Activated CD4-positive, alpha-beta T cell treated with anti-CD3 and anti-CD28 coated beads, Interleukin-2, amount 50 U/mL, for 16 hours (primary cell): ENCODE measurements at regions not wholly inside any gene's neighbourhood (a gene's known extent, or its start where the extent isn't known, plus 50 kb on each side); places are given as distances from the start of the nearest gene placed in this dataset.
"Not testable (repeated sequence)": the region's sequence is repeated elsewhere in the genome, so short reads cannot be mapped to it uniquely, and the experiment has no call there.

Experiments used
- DNase-seq: peaks from one replicate; pipeline ENCODE4 v3.0.0-alpha.2; 2020

- DNase-seq: no peak
Measured at GRCh38 chrX:44785652-44786051, 58.2 kb upstream of the DUSP21 start.

DNA sequence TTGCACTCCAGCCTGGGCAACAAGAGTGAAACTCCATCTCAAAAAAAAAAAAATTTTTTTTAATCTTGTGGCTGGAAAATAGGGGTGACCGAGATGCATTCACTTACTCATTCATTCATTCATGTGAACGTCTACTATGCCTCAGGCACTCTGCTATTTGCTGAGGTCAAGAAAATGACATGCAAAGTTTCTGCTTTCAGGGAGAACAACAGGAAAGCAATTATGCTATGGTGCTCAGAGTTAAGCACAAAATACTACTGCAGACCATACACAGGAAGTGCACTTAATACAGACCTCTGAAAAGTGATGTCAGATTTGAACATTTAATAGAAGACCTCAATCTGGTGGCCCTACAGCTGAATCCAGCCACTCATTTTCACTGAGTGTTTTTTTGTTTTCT lies 59.6 kb upstream of the DUSP21 start:
- no peak for DNase-seq

DNA sequence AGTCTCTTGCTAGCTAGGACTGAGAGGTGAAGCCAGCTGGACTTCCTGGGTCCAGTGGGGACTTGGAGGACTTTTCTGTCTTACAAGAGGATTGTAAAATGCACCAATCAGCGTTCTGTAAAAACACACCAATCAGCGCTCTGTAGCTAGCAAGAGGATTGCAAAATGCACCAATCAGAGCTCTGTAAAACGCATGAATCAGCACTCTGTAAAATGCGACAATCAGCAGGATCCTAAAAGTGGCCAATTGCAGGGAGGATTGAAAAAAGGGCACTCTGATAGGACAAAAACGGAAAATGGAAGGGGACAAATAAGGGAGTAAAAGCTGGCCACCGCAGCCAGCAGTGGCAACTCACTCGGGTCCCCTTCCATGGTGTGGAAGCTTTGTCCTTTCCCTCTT lies 65.6 kb upstream of the DUSP21 start:
- no peak for DNase-seq

DNA sequence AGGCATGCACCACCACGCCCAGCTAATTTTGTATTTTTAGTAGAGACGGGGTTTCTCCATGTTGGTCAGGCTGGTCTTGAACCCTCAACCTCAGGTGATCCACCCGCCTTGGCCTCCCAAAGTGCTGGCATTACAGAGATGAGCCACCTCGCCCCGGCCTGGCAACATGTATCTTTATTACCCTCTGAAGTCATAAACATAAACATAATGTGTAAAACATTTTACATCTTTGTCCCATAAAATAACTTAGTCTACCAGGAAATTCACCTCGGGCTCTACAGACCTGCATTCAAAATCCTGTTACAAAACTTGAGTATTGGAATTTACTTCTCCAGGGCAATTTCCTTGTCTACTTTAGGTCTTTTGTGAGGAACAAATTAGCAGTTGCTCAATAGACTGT lies 68.1 kb upstream of the DUSP21 start:
- no peak for DNase-seq

- not testable (repeated sequence) for DNase-seq
Measured at GRCh38 chrX:44774066-44774465, 69.8 kb upstream of the DUSP21 start.

DNA sequence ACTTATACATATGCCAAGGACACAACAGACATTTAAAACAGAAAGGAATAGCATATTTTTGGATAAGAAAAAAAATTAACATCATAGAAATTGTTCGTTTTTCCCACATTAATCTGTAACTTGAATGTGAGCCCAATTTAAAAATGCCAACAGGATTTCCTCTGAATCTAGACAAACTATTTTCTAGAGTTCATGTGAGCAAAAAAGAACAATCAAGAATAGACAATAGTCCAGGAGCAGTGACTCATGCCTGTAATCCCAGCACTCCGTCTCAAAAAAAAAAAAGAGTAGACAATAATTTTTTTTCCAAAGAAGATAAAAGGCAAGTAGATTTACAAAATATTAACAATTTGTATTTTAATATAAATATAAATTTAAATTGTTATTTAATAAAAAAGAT lies 73.7 kb upstream of the DUSP21 start:
- DNase-seq: no peak

- DNase-seq: no peak
Measured at GRCh38 chrX:44767308-44767707, 76.5 kb upstream of the DUSP21 start.

GRCh38 chrX:44765556-44765955 lies 78.3 kb upstream of the DUSP21 start:
- DNase-seq: no peak

DNA sequence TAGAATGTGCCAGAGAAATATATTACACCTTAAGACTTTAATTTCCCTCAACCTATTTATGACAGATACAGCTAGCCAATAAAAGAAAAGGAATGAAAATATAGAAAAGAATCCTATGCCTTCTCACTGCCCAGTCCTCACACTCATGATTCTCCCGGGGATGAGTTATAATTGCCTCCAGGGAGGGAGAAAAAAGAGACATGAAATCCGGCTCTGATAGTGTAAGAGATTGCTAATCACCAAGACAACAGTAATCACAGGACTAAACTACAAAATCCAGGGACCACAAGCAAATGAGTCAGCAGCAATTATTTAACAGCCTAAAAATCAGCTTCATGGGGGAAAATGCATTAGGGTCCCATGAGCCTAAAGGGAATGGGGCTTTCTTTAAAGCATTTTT lies 95.9 kb upstream of the DUSP21 start:
- DNase-seq: no peak

GRCh38 chrX:44747317-44747716 lies 96.5 kb upstream of the DUSP21 start:
- DNase-seq: no peak

DNA sequence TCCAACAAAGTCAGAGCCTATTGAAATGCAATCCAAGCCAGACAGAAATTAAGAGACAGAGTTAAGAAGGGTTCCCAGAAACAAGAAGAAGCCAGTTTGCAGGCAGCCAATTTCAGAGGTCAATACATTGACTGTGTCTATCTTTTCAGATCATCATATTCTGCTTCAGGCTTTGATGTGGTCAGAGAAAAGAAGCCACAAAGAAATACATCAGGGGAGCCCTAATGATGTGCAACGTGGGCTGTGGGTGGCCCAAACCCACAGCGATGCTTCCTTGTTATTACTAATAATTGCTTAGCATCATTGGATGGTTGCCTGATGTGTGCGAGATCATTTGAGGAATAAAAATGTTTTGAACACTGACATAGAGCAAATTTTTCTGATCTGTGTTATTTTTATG lies 99.0 kb upstream of the DUSP21 start:
- DNase-seq: no peak

- DNase-seq: no peak
Measured at GRCh38 chrX:44742480-44743155, 101.2 kb upstream of the DUSP21 start.

DNA sequence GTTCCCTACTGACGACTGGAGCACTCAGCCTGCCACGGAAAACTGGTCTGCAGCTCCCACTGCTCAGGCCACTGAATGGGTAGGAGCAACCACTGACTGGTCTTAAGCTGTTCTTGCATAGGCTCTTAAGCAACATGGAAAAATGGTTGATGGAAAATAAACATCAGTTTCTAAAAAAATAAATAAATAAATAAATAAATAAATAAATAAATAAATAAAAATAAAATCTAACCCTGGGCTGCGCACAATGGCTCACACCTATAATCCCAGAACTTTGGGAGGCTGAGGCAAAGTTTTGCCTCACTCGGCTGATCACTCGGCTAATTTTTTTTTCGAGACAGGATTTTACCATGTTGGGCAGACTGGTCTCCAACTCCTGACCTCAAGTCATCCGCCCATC lies 102.0 kb upstream of the DUSP21 start:
- DNase-seq: not testable (repeated sequence)

DNA sequence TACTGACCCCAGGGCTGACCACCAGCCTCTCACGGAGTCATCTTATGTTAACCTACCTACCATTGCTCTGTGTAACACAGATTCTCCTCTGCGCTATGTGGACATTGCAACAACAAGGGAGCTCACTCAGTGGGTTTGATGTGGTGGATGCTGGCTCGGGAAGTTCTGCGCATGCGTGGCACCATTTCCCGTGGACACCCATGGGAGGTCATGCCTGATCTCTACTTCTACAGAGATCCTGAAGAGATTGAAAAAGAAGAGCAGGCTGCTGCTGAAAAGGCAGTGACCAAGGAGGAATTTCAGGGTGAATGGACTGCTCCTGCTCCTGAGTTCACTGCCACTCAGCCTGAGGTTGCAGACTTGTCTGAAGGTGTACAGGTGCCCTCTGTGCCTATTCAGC lies 102.4 kb upstream of the DUSP21 start:
- not testable (repeated sequence) for DNase-seq

DNA sequence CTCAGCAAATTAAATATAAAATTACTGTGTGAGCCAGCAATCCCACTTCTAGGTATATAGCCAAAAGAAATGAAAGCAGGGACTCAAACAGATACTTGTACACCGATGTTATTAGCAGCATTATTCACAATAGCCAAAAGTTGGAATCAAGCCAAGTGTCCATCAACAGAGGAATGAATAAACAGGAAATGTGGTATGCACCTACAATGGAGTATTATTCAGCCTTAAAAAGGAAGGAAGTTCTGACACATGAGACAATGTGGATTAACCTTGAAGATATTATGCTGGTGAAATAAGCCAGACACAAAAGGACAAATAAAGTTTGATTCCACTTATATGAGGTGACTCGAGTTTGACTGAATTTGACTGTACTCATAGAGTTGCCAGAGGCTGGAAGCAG lies 108.3 kb upstream of the DUSP21 start:
- no peak for DNase-seq

DNA sequence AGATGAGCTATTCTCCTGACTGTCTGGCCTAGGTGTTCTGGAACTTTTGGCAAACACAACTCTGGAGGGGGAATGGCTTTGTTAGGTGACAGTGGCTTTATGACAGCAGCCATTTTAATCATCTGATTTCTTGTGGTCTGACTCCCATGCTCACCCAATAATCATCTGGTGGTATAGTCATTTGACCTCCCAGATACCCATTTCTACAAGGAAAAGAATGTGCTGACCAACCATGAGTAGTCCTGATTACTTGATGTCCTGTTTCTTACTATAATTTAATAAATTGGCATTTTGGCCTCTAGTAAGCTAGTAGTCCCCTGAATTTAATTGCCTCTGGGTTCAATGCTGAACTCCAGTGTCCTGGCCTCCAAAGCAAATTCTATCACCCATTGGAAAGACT lies 109.9 kb upstream of the DUSP21 start:
- no peak for DNase-seq

GRCh38 chrX:44731160-44731559 lies 112.7 kb upstream of the DUSP21 start:
- no peak for DNase-seq

DNA sequence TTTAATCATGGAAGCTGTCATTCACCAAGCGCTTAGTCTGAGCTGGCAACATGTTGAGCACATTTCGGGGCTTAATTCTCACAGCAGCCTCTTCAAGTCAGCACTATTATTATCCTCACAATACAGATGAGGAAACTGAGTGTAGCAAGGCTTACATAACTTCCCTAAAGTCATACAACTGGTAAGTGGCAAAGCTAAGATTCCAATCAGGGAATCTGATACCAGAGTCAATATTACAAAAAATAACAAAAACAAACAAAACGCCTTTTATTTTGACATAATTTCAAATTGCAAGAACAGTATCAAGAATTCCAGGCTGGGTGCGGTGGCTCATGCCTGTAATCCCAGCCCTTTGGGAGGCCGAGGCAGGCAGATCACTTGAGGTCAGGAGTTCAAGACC lies 120.4 kb upstream of the DUSP21 start:
- DNase-seq: no peak

DNA sequence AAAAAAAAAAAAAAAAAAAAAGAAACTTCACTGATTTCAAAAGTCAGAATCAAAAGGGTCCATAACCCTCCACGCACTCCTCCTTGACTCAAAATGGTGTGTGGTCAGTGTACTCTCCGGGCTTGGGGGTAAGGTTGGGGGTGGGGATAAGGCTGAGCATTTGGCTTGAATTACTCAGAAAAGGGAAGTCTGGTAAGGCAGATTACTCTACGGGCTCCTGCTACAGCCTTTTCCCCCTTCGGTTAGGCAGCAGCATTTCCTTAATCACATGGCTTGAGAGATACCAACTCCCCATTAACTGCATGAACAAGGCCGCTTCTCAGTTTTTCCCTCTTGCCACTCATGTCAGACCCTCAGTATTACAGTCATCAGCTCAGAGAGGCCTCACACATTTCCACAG lies 135.4 kb upstream of the DUSP21 start:
- DNase-seq: no peak

- DNase-seq: no peak
Measured at GRCh38 chrX:44705817-44706551, 137.8 kb upstream of the DUSP21 start.

DNA sequence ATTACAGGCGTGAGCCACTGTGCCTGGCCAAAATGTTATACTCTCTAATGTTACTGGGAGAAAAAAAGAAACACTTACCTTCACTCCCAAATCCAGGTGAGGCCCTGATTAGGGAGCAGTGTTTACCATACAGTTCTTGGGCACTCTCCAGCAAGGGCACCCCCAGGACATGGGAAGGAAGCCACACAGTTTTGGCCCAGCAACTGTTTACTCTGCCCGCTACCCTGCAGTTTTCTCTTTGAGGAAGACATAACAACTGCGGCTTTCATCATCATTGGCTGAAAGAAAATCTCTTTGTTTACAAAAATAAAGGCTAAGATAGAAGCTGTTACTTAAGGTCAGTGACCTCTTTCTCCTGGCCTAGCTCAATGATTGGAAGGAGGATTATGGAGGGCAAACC lies 145.5 kb upstream of the DUSP21 start:
- DNase-seq: no peak

GRCh38 chrX:44693255-44693654 lies 150.6 kb upstream of the DUSP21 start:
- no peak for DNase-seq

- no peak for DNase-seq
Measured at GRCh38 chrX:44690129-44690528, 147.5 kb upstream of the FUNDC1 start.

GRCh38 chrX:44675362-44676024 lies 132.8 kb upstream of the FUNDC1 start:
- DNase-seq: no peak
